OCI-LY1 (cell line): ENCODE measurements at regions not wholly inside any gene's neighbourhood (a gene's known extent, or its start where the extent isn't known, plus 50 kb on each side); places are given as distances from the start of the nearest gene placed in this dataset.

Experiments
- EZH2 ChIP-seq: fragments of 200-600 bp; sonication (generic), shearing (Covaris generic); IDR thresholded peaks from 2 replicates; pipeline ENCODE4 v1.8.0; 2017; ENCODE audit warnings: borderline replicate concordance, mixed run types, mild to moderate bottlenecking, antibody characterized with exemption, low read length, moderate library complexity, mixed read lengths
- TF ChIP-seq, protein P1 (sequence below): fragments of 200-600 bp; sonication (generic), shearing (Covaris generic); IDR thresholded peaks from 2 replicates; pipeline ENCODE4 v1.5.1; 2017; ENCODE audit warnings: mild to moderate bottlenecking, antibody characterized with exemption, low read length, moderate library complexity, mixed read lengths

DNA sequence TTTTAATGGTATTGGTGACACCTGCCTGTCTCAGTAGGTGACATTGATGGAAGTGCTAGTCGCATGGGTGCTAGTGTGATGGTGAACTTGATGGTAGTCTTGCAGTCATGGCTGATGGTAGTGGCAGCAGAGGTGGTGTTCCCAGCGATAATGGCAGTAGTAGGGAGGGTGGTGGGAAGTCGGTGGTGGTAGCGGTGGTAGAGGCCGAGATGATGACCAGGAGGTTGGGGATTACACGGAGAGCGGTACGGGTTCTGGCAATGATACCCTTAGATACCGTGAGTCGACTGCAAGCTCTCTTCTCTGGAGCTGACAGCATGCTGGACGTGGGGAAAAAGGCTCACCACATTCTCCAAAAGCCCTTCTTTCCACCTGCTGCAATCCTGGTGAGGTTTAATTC lies 99.4 kb upstream of the SLC2A1 start:
- TF ChIP-seq, protein P1, sequence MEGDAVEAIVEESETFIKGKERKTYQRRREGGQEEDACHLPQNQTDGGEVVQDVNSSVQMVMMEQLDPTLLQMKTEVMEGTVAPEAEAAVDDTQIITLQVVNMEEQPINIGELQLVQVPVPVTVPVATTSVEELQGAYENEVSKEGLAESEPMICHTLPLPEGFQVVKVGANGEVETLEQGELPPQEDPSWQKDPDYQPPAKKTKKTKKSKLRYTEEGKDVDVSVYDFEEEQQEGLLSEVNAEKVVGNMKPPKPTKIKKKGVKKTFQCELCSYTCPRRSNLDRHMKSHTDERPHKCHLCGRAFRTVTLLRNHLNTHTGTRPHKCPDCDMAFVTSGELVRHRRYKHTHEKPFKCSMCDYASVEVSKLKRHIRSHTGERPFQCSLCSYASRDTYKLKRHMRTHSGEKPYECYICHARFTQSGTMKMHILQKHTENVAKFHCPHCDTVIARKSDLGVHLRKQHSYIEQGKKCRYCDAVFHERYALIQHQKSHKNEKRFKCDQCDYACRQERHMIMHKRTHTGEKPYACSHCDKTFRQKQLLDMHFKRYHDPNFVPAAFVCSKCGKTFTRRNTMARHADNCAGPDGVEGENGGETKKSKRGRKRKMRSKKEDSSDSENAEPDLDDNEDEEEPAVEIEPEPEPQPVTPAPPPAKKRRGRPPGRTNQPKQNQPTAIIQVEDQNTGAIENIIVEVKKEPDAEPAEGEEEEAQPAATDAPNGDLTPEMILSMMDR = no peak
- TF ChIP-seq EZH2 = no peak
